Fibroblast of the aortic adventitia (primary cell): ENCODE measurements at regions not wholly inside any gene's neighbourhood (a gene's known extent, or its start where the extent isn't known, plus 50 kb on each side); places are given as distances from the start of the nearest gene placed in this dataset.
A peak's percentile ranks its signal among the peaks of the same experiment; 100 is the strongest.

Source experiments
- DNase-seq: peaks from one replicate; pipeline ENCODE4 v3.0.0-alpha.2; 2010; ENCODE audit warnings: low read depth
- H3K4me3 ChIP-seq: 2 replicates; pipeline ENCODE4 v1.5.1; 2011; ENCODE audit warnings: low read depth, mild to moderate bottlenecking, control low read depth, low read length, moderate library complexity
- TF ChIP-seq, protein P1 (sequence below): IDR thresholded peaks from 2 replicates; pipeline ENCODE4 v1.5.1; 2011; ENCODE audit warnings: mild to moderate bottlenecking, low read length, control low read depth, inconsistent platforms; ENCODE audit not compliant: insufficient read depth

DNA sequence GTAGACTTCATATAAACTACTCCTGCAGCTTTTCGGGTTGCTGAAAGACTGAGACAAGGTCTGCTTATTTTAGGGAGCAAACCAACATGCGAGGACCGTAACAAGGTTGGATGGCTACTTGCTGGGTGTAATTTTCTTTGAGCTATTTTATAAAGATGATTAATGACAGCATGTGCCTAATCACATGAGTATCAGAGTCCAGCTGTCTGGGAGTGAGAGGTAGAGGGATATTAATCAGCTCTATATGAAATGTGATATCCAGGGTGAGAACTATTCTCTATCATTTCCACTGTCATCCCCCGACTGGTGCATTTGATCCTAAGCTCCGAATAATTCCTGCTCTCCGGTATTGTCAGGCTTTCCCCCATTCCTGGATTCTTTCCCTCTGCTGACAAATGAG is 193.8 kb upstream of the HMHB1 start:
- TF ChIP-seq, protein P1, sequence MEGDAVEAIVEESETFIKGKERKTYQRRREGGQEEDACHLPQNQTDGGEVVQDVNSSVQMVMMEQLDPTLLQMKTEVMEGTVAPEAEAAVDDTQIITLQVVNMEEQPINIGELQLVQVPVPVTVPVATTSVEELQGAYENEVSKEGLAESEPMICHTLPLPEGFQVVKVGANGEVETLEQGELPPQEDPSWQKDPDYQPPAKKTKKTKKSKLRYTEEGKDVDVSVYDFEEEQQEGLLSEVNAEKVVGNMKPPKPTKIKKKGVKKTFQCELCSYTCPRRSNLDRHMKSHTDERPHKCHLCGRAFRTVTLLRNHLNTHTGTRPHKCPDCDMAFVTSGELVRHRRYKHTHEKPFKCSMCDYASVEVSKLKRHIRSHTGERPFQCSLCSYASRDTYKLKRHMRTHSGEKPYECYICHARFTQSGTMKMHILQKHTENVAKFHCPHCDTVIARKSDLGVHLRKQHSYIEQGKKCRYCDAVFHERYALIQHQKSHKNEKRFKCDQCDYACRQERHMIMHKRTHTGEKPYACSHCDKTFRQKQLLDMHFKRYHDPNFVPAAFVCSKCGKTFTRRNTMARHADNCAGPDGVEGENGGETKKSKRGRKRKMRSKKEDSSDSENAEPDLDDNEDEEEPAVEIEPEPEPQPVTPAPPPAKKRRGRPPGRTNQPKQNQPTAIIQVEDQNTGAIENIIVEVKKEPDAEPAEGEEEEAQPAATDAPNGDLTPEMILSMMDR = no peak
- H3K4me3 ChIP-seq = no peak overlapping the region
- no peak for DNase-seq

DNA sequence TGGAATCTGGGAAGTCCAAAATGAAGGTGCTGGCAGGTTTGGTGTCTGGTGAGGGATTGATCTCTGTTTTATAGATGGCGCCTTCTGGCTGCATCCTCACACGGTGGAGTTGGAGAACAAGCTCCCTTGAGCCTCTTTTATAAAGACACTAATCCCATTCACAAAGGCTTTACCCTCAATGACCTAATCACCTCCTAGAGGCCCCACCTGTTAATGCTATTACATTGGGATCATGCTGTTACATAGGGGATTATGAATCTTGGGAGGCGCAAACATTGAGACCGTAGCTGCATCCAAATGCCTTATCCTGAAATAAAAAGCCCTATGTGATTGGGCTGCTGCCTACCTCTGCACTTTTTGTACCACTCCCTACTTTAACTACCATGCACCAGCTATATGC is 197.1 kb upstream of the HMHB1 start:
- no peak overlapping the region for H3K4me3 ChIP-seq
- DNase-seq = no peak
- TF ChIP-seq, protein P1 = no peak

DNA sequence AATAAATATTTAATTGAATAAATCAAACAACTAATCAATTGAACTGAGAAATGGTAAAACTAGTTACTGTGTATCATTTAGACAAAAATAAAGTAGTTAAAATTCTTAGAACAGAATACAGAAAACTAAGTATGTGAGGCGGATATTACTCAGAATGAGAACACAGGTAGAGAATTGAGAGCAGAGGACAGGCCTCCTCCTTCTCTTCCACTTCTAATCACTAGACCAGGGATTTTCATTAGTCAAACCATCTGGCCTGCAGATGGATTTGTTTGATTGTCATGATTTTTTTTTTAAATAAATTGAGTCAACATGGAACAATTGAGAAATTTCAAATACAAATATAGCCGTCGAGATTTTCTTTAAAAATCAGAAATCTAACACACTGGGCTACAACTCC is 198.6 kb upstream of the HMHB1 start:
- DNase-seq = no peak
- no peak overlapping the region for H3K4me3 ChIP-seq
- TF ChIP-seq, protein P1 = no peak

DNA sequence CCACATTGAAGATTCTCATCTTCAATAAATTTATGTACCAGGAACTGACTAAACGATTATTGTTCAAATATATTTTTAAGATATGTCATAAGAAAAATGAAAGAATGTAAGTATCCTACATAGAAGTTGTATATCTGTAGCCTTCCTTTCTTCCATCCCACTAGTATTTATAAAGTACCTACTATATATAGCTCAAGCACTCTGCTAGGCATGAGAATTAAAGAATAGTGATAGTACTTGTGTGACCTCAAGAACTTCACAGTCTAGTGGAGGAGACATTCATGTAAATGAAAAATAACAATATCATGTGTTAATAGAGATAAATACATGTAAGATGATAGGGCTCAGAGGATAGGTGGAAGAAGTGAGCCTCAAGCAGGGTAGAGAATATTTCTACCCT is 201.0 kb upstream of the HMHB1 start:
- H3K4me3 ChIP-seq = no peak overlapping the region
- DNase-seq = no peak
- TF ChIP-seq, protein P1 = no peak

DNA sequence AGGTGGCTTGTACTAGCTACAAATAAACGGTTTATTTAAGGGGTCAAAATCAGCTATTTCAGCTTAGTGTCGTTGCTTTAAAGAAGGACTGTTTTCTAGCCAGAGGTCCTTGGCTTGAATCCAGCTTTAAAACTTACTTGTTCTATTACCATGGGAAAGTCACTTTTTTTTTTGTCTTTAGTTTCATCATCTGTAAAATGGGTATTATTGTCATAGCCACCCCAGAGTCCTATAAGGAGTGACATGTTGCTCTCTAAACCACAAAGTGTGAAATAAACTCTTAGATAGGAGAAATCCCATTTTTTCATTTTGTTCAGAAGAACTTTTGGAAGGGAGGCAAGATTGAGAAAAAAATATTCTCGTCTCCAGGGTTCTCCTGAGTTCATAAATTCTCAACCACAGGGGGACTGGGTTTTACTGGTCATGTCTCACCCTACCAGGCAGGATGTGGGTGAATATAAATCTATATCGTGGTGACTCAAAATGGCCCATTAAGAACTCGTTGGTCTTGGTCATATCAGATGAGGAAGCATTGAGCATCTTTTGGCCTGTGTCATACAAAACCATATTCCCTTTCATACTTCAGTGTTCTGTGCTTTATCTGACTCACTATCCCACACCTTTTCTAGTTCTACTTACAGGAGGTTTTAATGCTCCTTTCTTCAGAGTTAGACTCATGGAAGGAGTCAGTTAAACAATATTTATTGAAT is 202.7 kb upstream of the NR3C1 start:
- H3K4me3 ChIP-seq = no peak overlapping the region
- TF ChIP-seq, protein P1 = no peak
- DNase-seq = no peak

DNA sequence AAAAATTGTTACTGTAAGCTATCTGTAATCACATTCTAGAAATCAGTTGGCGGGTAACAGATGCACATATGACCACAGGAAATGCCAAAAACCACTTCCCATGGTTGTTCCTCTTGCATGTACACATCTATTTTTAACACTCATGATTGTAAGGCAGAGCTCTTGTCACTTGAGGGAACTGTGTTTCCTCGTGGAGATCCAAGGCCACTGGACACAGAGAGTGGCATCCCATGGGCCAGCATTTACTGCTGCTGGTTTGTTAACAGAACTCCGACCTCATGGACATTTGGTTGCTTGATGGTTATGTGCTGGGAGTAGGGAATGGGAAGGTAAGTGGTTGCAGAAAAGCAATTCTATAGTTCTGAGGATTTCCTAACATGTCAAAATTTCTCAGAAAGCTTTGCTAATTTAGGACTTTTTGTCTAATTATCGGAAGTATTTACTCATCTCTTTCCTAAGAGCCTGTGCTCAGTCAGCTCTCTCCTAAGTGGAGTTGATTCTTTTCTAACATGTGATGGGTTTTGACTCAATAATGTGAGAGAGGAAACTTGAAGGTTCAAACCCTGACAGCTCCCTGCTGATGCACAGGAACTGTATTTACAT is 202.0 kb upstream of the NR3C1 start:
- TF ChIP-seq, protein P1 = no peak
- no peak overlapping the region for H3K4me3 ChIP-seq
- peak; percentile 35 for DNase-seq

DNA sequence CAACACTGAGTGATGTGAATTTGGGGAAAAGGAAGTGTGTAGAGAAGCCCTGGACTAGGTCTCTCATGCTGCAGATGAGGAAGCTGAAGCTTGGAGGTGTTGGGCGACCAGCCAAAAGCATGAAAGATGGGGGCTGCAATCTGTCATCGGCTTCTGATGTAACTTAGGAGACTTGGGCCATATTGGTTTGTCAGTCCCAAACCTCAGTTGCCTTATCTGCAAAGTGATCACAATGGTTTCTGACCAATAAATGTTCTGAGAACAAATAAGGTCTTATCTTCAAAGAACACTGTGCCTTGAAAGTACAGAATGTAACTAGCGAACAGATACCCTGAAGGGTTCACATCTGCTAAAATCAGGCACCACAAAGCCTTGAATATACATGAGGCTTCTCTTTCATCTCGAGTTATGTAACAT is 198.4 kb upstream of the NR3C1 start:
- TF ChIP-seq, protein P1 = no peak
- H3K4me3 ChIP-seq = no peak overlapping the region

More for the DNA sequence above, 198.4 kb upstream of the NR3C1 start:
- DNase-seq = no peak
